HL-60/S4 (cell line): ENCODE measurements at regions not wholly inside any gene's neighbourhood (a gene's known extent, or its start where the extent isn't known, plus 50 kb on each side); places are given as distances from the start of the nearest gene placed in this dataset.

ENCODE experiments used
- in situ Hi-C: fragments of 300-500 bp; cut with MboI; formaldehyde crosslinking; loops from 2 replicates; pipeline ENCODE4 v1.14.3; 2022; ENCODE audit warnings: low sequenced_read_pairs

DNA sequence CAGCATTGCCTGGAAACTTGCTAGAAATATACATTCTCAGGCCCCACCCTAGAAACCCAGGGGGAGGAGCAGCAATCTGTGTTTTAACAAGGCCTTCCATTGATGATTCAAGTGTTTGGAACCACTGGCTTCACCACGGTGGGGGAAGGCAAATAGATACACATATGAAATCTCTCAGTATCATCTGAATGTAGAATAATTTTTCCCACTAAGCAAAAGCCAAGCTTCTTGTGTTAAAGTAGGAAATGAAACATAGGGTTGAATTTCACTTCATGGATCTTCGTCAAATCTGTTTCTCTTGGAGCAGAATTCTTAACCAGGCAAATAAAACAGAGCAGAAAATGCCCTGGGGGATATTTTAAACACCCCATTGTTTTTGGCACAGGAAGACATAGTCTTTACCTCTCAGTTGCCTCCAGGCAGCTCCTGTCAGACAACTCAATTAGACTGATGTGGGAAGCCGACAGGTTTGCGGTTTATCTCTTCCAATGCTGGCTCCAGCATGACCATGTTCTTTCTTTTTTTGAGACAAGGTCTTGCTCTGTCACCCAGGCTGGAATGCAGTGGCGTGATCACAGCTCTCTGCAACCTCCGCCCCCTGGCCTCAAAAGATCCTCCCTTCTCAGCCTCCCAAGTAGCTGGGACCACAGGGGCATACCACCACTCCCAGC lies 213.0 kb downstream of the FOXO1 start:
- in situ Hi-C loops, result no loop called here

DNA sequence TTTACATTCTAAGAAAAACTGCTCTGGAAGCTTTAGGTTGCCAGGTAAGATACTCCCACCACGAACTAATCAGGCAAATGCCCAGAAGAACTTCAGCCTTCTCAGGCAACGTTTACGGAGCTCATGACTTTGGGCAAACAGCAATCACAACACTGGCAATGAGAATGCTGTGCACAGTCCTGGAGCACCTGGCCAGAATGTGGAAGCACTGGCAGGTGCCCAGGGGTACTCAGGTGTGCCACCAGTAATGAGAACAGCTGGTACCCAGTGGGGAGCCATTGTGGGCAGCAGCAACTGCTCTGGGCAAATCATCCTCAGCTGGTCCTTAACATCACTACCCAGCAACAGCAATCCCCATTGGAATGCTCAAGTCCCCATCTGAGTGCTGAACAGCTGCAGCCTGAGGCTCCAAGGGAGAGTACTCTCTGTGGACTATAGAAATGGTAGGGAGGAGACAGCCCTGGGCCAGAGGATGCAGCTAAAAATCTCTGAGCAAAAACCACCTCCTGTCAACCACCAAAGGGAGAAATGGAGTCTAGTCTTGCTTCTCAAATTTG lies 210.0 kb downstream of the FOXO1 start:
- in situ Hi-C loops, result no loop called here

DNA sequence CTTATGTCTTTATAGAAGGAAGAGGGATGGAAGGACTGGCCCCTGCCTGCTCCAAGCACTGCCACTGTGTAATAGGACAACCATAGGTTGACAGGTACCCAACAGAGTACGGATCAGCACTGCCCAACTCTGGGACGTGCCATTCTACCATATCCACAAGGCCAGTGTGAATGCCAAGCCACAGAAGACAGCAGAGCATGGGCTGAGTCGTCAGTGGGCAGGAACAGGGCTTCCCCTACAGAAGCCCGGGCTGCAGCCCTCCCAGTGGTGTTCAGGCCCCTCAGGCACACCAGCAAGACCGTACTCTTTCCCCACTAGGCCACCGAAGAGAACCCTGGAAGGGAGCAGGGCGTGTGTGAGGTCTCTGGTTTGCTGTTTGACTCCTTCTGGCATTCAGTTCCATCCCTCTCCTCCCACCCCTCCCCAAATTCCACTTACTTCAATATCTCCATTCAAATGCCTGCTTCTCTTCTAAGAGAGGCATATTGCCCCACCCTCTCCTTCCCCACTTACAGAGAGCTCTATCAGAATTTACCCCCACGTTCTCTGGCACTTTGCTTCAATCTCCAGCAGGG lies 209.4 kb downstream of the FOXO1 start:
- in situ Hi-C loops, result no loop called here

DNA sequence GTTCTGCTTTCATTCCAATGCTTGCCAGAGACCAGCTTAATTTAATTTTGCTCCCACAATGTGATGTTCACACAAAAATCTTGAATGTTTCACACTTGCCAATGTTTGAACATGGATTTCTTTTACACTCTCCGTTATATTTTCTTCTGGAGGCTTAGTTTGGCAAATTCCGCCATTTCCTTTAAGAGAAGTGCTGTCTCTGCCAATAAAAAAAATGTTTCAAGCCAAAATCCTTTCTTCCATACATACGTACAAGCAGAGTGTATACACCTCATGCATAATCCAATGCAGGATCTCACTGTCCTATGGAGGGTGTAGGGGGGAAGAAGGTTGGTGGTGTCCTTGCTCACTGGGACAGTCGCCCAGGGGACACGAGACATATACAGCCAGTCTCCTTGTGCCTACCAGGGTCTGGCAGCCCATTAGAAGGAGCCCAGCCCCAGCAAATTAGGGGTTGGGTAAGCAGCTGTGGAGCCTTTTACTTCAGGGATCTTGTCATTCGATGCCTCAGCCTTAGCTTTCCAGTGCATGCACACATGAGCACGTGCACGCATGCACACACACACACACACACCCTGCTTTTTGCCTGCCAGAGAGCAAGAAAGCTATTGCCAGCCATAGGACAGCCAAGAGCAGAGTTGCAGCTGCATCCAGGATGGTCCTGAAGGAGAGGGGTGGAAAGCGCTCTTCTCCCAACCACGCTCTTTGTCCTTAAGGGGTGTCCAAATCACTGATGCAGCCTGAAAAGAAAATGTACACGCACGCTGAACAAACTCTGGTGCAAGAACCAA lies 208.3 kb downstream of the FOXO1 start:
- in situ Hi-C loops, result no loop called here

DNA sequence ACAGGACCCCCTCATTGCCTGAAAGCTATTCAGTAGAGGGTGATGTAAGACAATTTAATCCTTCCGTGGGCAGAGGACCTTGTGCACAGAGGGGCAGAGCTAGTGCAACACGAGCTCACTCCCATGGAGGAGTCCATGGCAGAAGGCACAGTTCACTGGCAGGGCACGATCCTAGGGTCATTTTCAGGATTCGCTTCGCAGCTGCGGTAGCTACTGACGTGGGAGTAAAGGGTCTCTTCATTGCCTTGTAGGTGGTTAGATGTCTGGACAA lies 207.8 kb downstream of the FOXO1 start:
- in situ Hi-C loops, result no loop called here

DNA sequence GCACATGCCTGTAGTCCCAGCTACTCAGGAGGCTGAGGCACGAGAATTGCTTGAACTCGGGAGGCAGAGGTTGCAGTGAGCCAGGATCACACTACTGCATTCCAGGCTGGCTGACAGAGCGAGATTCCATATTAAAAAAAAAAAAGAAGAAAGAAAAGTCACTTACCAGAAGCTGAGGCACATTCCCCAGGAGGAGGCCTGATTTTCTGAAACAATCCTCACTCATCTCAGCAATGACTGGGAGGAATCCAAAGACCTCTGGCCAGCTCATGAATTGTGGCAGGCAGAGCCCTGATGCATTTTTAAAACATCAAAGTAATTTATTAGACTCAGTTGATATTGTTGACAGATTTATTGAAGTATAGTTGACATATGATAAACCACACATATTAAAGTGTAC lies 206.3 kb downstream of the FOXO1 start:
- in situ Hi-C loops, result no loop called here

DNA sequence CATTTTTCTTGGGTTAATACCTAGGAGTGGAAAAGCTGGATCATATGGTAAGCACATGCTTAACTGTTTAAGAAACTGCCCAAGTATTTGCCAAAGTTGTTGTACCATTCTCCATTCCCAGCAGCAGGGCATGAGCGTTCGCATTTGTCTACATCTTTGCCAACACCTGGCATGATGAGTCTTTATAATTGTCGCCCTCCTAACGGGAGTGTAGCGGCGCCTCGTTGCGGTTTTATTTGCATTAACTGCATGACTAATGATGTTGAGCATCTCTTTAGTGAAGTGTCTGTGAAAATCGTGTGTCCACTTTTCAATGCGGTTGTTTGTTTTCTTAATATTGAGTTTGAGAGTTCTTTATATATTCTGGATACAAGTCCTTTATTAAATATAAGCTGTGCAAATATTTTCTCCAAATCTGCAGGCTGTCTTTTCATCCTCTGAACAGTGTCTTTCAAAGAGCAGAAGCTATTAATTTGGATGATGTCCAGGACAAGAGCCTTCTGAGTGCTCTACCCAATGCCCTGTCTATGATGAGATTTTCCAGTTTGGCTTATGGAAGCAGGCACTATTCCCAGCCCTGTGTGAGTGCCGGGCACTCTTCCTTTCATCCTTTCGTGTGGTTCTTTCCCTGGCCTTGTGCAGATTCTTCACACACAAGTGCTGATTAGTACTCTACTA lies 202.0 kb downstream of the FOXO1 start:
- in situ Hi-C loops, result no loop called here

DNA sequence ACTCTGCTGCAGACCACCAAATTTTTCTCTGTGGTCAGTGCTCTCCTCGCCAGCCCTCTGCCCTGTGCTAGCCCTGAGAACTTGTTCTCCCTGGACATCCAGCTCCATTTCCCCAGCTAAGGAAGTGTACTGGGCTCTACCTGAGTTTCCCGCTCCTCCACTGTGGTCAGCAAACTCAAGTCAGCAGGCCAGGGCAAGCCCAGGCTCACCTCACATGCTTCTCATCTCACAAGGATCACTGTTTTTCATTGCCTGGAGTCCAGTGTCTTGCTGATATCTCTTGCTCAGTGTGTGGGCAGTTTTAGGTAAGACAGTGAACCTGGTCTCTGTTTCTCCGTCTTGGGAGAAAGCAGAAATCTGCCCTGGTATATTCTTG lies 201.4 kb downstream of the FOXO1 start:
- in situ Hi-C loops, result no loop called here

DNA sequence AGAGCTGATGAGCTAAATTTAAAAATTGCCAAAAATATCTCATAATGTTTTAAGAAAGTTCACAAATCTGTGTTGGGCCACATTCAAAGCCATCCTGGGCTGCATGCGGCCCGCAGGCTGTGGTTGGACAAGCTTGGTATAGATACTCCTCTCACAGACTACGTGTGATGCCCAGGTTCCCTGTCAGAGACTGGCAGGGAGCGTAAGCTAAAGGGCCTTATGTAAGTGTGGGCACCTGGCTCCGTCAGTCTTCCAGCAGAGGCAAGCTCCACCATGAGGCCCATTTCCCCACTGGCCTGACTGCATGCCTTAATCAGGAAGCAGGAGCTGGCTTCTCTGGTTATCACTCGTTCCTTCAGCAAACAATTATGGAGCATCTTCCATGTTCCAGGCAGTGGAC lies 200.2 kb downstream of the FOXO1 start:
- in situ Hi-C loops, result no loop called here

DNA sequence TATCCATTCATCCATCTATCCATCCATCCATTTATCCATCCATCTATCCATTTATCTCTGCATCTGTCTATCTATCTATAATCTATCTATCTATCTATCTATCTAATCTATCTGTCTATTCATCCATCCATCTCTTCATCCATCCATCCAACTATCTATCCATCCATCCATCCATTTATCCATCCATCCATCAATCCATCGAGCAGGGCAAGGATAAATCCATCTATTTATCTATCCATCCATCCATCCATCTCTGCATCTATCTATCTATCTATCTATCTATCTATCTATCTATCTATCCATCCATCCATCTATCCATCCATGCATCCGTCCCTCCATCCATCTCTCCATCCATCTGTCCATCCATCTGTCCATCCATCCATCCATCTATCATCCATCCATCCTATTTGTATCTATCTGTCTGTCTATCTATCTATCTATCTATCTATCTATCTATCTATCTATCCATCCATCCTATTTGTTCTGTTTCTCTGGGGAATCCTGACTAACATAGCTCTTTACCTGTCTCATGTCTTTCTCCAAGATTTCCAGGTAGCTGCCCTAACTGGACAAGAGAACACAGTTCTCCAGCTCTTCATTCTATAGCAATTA lies 198.1 kb downstream of the FOXO1 start:
- in situ Hi-C loops, result no loop called here

DNA sequence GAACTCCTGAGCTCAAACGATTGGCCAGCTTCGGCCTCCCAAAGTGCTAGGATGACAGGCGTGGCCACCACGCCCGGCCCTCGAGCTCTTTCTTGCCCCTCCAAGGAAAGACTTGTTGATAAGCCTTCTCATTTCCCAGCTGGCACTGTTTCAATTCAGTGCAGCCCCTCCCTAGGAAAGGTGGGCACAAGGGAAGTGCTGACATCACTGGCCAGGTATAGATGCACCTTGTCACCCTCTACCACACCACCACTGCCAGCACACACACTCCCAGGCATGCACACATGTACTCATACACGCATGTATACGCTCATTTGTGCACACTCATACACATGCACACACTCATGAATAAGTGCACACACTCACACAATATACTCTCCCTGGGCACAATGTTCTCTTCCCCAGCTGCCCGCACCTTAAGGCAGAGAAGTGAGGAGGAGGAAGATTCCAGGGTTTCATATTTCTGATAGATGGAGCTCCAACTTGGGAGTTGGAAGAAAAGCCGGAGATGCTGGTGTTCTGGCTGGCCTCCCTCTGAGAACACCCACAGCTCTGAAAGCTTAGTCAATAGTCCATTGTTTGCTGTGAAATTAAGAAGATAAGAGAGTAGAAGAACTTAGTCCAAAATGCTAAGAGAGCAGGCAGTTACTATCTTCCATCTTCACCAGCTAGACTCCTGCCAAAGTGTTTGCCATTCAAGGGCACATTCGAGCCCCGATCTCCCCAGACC lies 196.7 kb downstream of the FOXO1 start:
- in situ Hi-C loops, result no loop called here

DNA sequence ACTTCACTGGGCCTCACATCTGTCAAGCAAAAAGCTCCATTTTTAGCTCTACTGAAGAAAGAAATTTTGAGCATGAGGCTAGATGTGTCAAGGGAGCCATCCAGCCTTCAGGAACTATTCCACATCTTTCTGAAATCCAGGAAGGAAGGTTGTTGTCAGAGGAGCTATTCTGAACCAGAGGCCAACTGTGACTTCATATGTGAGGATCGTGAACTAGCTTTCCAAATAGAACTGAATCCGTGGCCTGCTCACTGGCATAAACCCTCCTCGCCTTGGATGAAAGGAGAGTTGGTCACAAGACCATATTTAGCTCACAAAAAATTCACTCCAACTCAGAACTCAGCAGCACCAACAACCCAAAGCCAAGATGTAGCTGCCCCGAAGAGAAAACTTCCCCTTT lies 195.8 kb downstream of the FOXO1 start:
- in situ Hi-C loops, result no loop called here

DNA sequence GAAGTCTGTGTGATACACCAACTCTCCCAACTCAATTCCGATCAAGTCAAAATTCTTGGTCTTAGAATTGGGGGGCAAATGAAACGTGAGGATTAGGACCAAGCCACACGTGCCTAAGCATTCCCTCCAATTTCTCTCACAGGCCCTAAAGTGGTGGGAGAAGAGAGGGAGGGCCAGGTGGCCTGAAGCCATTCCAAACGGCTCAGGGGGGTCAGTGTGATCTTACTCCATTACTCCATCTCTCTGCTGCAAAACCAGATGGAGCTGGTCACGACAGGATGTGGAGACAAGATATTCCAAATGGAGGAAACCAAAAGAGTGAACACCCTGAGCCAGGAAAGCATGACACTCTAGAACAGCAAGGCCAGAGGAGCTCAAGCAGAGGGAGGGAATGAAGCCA lies 195.4 kb downstream of the FOXO1 start:
- in situ Hi-C loops, result no loop called here

DNA sequence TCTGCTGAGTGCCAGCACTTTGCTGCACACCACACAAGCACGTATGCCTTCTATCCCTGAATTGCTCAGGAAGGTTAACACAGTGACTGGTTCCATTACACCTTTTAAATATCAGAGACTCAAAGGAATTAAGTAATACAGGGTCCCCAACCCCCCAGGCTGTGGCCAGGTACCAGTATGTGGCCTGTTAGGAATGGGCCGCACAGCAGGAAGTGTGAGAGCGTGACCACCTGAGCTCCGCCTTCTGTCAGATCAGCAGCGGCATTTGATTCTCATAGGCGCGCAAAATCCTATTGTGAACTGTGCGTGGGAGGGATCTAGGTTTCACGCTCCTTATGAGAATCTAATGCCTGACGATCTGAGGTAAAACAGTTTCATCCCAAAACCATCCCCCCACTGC lies 194.5 kb downstream of the FOXO1 start:
- in situ Hi-C loops, result no loop called here

DNA sequence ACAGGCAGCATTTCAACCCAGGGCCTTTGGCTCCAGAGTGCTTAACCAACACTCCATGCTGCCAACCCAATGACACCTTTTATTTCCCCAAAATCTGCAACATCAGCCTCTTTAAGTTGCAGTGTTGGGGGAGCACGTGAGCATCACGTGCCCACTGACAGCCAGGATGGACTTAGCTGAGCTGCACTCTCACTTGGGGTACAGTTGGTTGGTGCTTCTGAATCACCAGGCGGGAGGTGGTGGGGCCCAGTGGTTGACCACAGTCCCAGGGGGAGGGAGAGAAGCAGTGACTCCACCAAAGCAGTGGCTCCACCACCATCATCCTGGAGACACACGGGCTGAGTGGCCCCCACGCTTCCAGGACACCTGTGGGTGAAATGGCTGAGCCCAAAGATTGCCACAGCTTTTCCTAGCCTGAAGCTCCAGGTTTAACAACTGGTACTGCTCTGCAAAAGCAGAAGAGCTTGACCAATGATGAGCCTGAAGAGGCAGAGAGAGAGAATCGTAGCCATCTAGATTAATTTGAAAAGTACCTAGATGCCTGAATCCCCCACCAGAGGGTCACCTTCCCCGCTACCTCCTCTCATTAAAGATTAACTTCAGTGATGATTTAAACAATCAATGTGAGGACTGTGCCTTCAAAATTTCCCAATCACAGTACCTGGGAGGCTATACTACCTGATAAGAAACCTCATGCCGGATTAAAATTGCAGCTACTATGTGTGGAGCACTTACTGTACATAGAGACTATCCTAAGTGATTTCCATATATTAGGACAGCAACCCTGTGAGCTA lies 193.8 kb downstream of the FOXO1 start:
- in situ Hi-C loops, result no loop called here

DNA sequence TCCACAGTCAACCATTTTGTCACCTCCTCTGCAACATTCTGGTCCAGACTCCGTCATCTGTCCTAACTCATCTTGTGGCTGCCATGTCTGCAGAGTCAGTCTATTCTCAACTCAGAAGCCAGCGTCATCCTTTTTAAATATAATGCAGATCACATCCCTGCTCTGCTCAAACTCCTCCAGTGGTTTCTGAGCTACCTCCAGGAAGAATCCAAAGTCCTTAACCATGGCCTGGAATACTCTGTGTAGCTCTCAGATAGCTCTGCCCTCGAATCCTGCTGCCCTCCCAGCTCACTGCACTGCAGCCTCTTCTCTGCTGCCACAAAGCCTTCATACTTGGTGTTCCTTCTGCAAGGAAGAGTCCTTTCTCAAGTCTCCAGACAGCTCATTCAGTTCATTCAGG lies 190.8 kb downstream of the FOXO1 start:
- in situ Hi-C loops, result no loop called here

DNA sequence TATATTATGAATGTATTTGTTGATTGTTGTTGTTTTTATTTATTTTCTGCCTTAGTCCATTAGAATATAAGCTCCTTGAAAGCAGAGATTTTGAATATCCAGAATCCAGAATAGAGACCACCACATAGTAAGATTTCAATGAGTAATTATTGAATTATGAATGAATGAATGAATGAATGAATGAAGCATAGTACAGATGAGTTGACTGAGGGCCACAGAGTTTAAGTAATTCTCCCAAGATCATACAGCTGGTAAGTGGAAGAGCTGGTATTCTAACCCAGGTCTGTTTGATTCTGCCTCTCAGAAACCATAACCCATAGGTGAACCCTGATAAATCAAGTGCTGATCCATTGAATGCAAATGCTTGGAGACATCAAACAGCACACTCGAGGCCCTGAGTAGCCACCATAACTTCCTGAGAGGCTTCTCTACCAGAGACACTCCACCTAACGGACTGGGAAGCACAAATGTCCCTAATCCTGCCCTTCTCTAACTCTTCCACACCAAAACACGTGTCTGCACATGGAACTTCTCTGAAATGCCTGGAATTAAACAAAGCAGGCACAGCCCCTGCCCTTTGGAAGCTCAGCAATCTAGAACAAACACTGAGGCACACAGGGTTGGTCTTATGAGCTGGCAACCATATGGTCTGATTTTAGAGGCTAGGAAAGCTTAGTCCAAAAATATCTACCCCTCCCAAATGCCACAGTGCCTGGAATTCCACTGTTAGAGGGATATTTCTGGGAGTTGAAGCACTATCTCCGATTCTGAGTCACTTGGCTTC lies 190.1 kb downstream of the FOXO1 start:
- in situ Hi-C loops, result no loop called here

DNA sequence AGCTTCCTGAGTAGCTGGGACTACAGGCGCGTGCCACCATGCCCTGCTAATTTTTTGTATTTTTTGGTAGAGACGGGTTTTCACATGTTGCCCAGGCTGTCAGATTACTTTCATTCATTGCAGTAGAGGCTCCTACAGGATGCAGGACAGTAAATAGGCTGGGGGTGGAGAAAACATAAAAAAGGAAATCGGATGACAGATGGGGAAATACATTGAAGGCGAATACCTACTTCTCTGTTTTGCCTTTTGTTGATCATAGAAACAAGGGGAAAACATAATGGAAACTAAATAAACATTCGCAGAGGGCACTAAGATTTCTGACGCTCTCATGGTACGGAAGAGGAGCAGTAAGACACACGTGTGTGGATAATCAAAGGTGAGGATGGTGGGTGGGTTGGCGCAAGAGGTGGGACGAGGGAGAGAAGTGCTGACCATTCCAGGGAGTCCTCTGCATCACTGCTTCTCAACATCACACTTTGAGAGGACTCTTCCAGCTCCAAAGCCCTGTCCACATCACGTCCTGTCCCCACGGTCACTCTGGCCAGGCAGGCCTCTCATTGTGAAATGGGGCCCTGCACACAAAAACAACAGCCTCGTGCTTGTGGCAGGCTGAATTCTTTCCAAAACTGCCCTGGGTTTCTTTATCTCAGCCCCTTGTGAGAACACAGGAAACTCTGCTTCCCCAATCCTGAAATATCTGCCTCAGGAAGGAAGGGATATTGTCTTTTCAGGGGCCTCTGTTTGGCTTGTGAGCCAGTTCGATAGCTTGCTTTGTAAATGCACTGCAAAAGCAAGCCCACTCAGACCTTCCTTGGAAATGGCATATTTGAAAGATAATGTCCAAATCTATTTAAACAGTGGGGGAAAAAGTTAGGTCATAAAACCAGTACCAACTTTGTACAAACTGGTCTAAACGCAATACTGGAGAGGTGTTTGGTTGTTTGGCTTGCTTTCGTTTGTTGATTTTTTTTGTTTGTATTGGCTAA lies 188.5 kb downstream of the FOXO1 start:
- in situ Hi-C loops, result no loop called here
